ENCODE measurements at regions not wholly inside any gene's neighbourhood (a gene's known extent, or its start where the extent isn't known, plus 50 kb on each side); places are given as distances from the start of the nearest gene placed in this dataset.

DNA sequence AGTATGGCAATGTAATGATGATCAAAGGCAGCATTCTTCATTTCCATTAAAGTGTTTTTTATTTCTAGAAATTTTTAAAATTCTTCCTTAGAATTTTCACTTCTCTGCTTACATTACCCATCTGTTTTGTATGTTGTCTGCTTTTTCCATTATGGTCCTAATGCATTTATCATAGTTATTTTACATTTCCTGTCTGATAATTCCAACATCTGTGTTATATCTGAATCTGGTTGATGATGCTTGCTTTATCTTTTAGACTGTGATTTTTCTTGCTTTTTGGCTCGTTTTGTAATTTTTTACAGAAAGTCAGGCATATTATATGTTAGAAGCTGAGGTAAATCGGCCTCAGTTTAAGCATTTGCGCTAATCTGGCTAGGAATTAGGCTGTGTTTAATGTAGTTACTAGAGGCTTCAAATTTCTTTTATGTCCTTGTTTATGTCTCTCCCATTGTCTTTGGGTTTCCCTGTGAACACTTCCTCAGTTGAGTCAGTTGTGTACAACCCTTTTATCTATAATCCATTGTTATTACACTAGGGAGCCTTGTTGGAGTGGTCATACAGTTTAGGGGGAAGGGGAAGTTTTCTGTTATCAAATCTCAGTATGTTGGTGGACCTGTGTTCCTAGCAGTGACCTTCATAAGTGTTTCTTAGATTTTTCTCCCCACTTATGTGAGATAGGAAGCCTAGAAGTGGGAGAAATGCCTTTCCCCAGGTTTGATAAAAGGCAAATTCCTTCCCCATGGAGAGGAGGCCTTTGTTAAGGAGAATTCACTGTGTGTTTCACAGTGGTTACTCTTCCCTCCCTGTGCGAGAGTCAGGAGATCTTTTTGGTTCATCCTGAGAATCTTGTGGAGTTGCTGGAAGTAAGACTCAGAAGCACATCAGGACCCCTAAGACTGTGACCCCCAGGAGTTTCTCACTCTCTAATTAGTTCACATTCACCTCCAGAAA lies 437.5 kb downstream of the INSC start:
- Histone ChIP-seq H3K36me3 (ENCODE audit: insufficient read depth, low read length) (no peaks in the 10 kb centered on the region), H3K9me3 (ENCODE audit: control insufficient read depth, insufficient read depth, low read length) (no peaks in the 10 kb centered on the region), H3K9ac (ENCODE audit: low read depth, low read length) (no peak overlapping the region), H3K4me1 (ENCODE audit: insufficient read depth, low read length) (peaks cover 13% of the 10 kb centered on the region)

DNA sequence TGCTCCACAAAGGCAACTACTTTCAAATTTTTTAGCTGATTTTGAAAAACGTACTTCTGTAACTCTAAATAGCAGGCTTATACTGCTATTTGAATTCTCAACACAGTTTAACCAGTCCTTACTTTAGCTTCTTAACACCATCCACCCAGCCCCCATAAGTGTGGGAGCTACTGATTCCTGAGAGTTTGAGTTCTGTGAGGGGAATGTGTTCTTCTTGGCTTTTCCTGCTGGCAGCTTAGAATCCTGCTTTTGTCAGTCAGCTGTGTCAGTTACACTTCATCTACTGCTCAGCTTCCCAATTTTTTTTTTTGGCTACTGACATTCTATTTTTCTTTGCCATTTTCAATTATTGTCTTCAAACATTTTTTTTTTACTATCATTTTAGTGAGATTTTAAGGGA lies 440.4 kb downstream of the INSC start:
- Histone ChIP-seq H3K36me3 (ENCODE audit: insufficient read depth, low read length) (no peaks in the 10 kb centered on the region), H3K9me3 (ENCODE audit: control insufficient read depth, insufficient read depth, low read length) (no peaks in the 10 kb centered on the region), H3K9ac (ENCODE audit: low read depth, low read length) (no peak overlapping the region), H3K4me1 (ENCODE audit: insufficient read depth, low read length) (peaks cover 12% of the 10 kb centered on the region)

DNA sequence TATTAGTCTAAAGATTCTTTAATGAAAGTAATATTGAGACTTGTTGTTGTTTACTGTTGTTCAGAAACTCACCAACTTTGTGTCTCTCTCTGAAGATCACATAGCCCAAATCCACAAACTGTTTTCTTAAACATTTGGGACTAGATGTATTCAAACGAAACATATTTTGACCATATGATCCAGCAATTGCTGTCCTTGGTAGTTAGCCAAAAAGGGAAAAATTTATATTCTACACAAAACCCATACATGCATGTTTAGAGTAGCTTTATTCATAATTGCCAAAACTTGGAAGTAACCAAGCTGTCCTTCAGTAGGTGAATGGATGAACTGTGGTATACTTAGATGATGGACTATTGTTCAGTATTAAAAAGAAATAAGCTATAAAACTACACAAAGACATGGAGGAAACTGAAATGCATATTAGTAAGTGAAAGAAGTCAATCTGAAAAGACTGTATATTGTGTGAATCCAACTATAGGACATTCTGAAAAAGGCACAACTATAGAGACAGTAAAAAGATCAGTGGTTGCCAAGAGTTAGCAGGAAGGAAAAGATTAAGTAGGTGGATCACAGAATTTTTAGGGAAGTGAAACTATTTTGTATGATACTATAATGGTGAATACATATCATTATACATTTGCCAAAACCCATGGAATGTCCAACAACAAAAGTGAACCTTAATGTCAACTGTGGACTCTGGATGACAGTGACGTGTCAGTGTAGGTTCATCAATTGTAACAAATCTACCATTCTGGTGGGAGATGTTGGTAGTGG lies 442.9 kb downstream of the INSC start:
- peaks cover 7% of the 10 kb centered on the region for H3K4me1 ChIP-seq (ENCODE audit: insufficient read depth, low read length)

DNA sequence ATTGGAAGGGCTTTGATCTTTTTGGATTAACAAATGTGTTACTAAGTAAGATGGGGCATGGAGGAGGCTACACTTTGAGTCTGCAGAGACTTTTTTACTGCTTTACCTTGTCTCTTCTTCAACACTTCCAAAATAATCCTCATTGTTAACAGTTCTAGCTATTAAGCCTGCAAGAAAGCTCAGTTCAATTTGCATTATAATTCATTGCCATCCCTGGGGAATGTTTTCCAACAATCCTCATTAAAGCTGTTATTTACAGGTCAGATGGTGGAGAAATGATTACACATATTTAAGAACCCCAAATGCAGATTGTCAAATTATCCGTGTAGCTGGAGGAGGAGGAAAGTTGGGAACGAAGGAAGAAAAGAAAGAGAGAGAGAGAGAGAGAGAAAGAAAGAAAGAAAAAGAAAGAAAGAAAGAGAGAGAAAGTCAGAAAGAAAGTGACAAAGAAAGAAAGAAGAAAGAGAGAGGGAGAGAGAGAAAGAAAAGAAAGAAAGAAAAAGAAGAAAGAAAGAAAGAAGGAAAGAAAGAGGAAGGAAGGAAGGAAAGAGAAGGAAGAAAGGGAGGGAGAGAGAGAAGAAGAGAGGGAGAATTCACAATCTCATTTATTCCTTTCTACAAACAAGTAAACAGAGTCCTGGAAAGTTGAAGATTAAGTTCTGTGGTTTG lies 443.9 kb downstream of the INSC start:
- Histone ChIP-seq H3K9me3 (ENCODE audit: control insufficient read depth, insufficient read depth, low read length) (no peaks in the 10 kb centered on the region), H3K4me1 (ENCODE audit: insufficient read depth, low read length) (peaks cover 3% of the 10 kb centered on the region; the same call in 1 of the 2 replicates), H3K36me3 (ENCODE audit: insufficient read depth, low read length) (no peaks in the 10 kb centered on the region), H3K9ac (ENCODE audit: low read depth, low read length) (no peak overlapping the region)

More for the DNA sequence above, 442.9 kb downstream of the INSC start:
- H3K9ac ChIP-seq (ENCODE audit: low read depth, low read length): no peak overlapping the region
- H3K9me3 ChIP-seq (ENCODE audit: control insufficient read depth, insufficient read depth, low read length): no peaks in the 10 kb centered on the region
- no peaks in the 10 kb centered on the region for H3K36me3 ChIP-seq (ENCODE audit: insufficient read depth, low read length)

DNA sequence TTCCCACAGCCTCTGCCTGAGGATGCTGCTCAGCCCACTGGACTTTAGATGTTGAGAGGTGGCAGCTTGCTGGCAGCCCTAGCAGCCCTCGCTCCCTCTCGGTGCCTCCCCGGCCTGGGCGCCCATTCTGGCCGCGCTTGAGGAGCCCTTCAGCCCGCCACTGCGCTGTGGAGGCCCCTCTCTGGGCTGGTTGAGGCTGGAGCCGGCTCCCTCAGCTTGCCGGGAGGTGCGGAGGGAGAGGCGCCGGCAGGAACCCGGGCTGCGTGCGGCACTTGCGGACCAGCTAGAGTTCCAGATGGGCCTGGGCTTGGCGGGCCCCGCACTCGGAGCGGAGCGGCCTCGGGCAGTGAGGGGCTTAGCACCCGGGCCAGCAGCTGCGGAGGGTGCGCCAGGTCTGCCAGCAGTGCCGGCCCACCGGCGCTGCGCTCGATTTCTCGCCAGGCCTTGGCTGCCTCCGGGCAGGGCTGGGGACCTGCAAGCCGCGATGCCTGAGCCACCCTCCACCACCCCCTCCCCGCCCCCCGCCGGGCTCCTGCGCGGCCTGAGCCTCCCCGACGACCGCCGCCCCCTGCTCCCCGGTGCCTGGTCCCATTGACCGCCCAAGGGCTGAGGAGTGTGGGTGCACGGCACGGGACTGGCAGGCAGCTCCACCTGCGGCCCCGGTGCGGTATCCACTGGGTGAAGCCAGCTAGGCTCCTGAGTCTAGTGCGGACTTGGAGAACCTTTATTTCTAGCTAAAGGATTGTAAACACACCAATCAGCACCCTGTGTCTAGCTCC lies 446.2 kb downstream of the INSC start:
- Histone ChIP-seq H3K36me3 (ENCODE audit: insufficient read depth, low read length) (no peaks in the 10 kb centered on the region), H3K9ac (ENCODE audit: low read depth, low read length) (no peak overlapping the region), H3K4me1 (ENCODE audit: insufficient read depth, low read length) (peaks cover 3% of the 10 kb centered on the region; the same call in 1 of the 2 replicates), H3K9me3 (ENCODE audit: control insufficient read depth, insufficient read depth, low read length) (no peaks in the 10 kb centered on the region)

DNA sequence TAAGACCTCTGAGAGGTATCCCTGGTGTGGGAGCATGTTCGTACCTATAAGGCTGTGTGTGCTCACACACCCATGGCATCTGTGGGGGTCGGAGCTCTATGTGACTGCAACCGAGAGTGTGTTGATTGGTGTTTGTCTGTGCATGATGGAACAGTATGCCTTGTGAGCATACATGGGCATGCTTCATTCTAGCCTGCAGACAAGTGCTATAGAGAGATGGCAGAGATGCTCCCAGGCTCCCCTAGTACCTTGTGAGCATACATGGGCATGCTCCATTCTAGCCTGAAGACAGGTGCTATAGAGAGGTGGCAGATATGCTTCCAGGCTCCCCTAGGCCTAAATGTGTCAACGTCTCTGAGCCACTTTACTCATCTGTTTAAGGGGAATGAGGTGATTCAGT lies 447.5 kb downstream of the INSC start:
- peaks cover 3% of the 10 kb centered on the region; the same call in 1 of the 2 replicates for H3K4me1 ChIP-seq (ENCODE audit: insufficient read depth, low read length)
- H3K36me3 ChIP-seq (ENCODE audit: insufficient read depth, low read length): no peaks in the 10 kb centered on the region
- no peaks in the 10 kb centered on the region for H3K9me3 ChIP-seq (ENCODE audit: control insufficient read depth, insufficient read depth, low read length)
- H3K9ac ChIP-seq (ENCODE audit: low read depth, low read length): no peak overlapping the region

DNA sequence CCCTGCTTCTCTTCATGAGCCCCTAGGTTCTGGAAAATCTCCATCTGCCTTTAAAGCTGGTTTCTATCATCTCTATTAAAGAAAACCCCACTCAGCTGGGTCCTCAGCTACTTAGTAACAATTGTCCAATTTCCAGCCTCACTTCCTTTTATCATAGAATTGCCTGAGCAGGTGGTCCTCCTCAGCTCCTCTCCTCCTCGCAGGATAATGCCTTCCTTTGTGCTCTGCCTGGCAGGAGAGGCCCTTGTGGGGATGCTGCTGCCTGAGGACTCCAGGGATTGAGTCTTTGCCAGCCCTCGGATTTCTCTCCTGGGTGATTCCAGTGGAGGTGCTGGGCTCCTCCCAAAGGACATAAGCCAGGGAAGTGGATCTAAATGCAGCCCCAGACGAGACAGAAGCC lies 448.3 kb downstream of the INSC start:
- Histone ChIP-seq H3K9ac (ENCODE audit: low read depth, low read length) (no peak overlapping the region), H3K4me1 (ENCODE audit: insufficient read depth, low read length) (peaks cover 3% of the 10 kb centered on the region; the same call in 1 of the 2 replicates), H3K9me3 (ENCODE audit: control insufficient read depth, insufficient read depth, low read length) (no peaks in the 10 kb centered on the region), H3K36me3 (ENCODE audit: insufficient read depth, low read length) (no peaks in the 10 kb centered on the region)

DNA sequence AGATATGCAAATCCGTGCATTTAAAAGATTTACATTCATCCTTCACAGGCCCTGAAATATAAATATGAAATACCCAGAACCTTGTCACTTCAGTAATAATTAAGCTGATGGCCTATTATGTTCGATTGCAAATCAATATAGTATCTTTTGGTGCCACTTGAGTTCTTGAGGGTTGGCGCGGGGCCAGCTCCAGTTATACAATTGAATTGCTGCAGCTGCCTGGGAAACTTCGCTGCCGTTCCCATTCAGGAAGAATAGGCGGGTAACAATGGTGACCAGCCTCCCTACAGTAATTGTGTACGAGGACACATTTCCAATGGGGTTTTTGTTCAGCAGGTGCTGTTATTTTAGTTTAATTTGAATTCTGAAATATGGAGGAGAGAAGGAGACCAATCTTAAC lies 451.2 kb downstream of the INSC start:
- no peak overlapping the region for H3K9ac ChIP-seq (ENCODE audit: low read depth, low read length)
- H3K36me3 ChIP-seq (ENCODE audit: insufficient read depth, low read length): no peaks in the 10 kb centered on the region
- H3K4me1 ChIP-seq (ENCODE audit: insufficient read depth, low read length): no peaks in the 10 kb centered on the region
- no peaks in the 10 kb centered on the region for H3K9me3 ChIP-seq (ENCODE audit: control insufficient read depth, insufficient read depth, low read length)

DNA sequence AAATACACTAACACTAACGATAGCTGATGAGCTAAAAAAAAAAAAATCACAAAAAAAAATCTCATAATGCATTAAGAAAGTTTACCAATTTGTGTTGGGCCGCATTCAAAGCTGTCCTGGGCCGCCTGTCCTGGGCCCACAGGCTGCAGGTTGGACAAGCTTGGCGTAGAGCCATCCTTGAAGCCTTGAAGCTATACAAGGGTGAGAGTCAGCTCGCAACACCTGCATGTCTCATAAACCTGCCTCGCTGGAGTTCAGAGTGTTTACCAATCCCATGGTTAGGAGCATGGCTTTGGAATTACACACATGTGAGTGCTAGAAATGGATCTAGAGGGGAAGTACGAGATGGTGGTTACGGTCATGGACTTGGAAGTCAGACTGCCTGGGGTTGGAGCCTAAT lies 453.7 kb downstream of the INSC start:
- Histone ChIP-seq H3K9ac (ENCODE audit: low read depth, low read length) (no peak overlapping the region), H3K4me1 (ENCODE audit: insufficient read depth, low read length) (no peaks in the 10 kb centered on the region), H3K36me3 (ENCODE audit: insufficient read depth, low read length) (no peaks in the 10 kb centered on the region), H3K9me3 (ENCODE audit: control insufficient read depth, insufficient read depth, low read length) (no peaks in the 10 kb centered on the region)

DNA sequence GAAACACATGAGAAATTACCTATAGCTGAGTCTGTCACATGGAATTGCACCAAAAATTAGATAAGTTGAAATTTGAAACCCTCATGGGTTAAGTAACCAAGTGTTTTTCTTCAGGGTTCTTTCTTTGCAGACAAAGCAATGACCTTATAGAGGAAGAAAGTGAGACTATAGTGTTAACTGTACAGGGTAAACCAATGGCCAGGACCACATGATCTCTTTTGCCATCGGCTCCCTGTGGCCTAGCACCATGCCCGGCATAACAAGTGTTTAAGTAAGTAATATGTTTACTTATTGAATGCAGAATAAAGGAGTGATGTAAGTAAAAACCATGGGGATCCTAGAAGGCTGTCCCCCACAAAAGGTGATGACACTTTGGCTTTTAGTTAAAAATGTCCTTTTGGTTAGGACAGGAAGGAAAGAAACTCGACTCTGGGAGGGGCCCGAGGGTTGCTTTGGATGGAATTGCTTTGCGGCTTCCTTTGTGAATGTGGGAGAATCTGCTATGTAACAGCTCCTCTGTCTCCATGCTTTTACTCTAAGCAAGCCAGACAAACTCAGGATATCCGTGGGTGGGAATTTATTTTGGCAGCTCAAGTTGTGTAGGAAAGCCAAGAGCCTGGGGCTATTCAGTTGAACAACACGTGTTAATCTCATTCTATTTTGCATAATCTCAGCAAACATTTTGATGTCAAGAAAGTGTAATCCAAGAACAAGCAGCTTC lies 454.7 kb downstream of the INSC start:
- Histone ChIP-seq H3K9me3 (ENCODE audit: control insufficient read depth, insufficient read depth, low read length) (no peaks in the 10 kb centered on the region), H3K36me3 (ENCODE audit: insufficient read depth, low read length) (no peaks in the 10 kb centered on the region), H3K9ac (ENCODE audit: low read depth, low read length) (no peak overlapping the region), H3K4me1 (ENCODE audit: insufficient read depth, low read length) (no peaks in the 10 kb centered on the region)

DNA sequence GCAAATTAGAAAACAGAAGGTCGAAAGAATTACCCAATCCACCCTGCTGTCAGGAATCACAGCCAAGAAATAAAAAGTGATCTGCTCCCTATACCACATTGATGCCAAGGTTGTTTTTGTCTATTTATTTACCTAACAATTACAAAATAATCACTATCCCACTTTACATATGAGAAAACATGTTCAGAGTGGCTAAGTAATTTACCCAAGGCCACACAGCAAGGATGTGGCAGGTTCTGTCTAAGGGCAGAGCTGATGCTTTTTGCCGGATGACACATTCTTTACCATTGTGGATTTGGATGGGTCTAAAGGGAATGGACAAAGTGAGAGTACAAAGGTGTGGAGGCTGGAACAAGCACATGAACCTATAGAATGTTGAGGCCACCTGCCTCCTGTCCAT lies 460.7 kb downstream of the INSC start:
- Histone ChIP-seq H3K36me3 (ENCODE audit: insufficient read depth, low read length) (no peaks in the 10 kb centered on the region), H3K4me1 (ENCODE audit: insufficient read depth, low read length) (no peaks in the 10 kb centered on the region), H3K9me3 (ENCODE audit: control insufficient read depth, insufficient read depth, low read length) (no peaks in the 10 kb centered on the region), H3K9ac (ENCODE audit: low read depth, low read length) (no peak overlapping the region)

DNA sequence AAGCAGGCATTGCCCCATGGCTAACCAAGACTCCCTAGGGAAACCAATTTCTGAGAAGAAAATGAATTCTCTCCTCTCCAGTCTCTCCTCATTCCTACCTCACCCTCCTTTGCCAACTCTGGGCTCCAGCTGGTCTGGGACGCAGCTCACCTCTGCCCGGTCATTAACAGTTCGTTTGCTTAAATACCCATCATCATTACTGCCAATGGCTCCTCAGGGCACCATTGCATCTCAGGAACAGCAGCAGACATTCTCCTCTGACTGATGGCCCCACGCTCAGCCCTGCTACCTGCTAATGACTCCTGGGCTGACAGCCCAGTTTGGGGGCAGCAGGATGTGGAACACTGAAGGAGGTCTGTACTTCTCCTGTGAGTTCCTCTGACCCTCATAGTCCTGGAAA lies 462.0 kb downstream of the INSC start:
- Histone ChIP-seq H3K4me1 (ENCODE audit: insufficient read depth, low read length) (no peaks in the 10 kb centered on the region), H3K9ac (ENCODE audit: low read depth, low read length) (no peak overlapping the region), H3K9me3 (ENCODE audit: control insufficient read depth, insufficient read depth, low read length) (no peaks in the 10 kb centered on the region), H3K36me3 (ENCODE audit: insufficient read depth, low read length) (no peaks in the 10 kb centered on the region)

DNA sequence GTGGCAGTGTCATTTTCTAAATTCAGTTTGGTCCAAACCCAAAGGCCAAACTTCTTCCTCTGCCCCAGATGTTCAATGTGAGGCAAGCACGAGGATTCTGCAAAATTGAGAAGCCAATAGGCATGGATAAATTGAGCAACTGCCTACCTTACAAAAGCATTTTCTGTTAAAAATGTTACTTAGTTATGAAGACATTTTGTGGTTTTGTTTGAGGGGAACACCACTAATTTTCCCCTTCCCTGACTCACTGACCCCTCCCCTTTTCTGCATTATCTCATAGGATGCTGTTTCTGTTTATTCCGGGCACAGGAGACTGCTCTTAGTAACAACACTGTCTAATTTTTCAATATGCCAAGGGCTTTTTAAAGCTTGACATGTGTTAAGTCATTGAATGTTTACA lies 462.8 kb downstream of the INSC start:
- H3K36me3 ChIP-seq (ENCODE audit: insufficient read depth, low read length): no peaks in the 10 kb centered on the region
- no peaks in the 10 kb centered on the region for H3K4me1 ChIP-seq (ENCODE audit: insufficient read depth, low read length)
- no peaks in the 10 kb centered on the region for H3K9me3 ChIP-seq (ENCODE audit: control insufficient read depth, insufficient read depth, low read length)
- no peak overlapping the region for H3K9ac ChIP-seq (ENCODE audit: low read depth, low read length)
